ENCODE measurements at regions not wholly inside any gene's neighbourhood (a gene's known extent, or its start where the extent isn't known, plus 50 kb on each side); places are given as distances from the start of the nearest gene placed in this dataset.
A peak's percentile ranks its signal among the peaks of the same experiment; 100 is the strongest.

GRCh38 chr2:152950126-152950525 is 231.7 kb downstream of the ARL6IP6 start:
- TF ChIP-seq REST (IDR thresholded peaks at IDR 0.05; ENCODE audit: low read depth, low read length) (peak; percentile 95), CTCF (IDR thresholded peaks at IDR 0.05) (no peak), CHD2 (IDR thresholded peaks at IDR 0.05; ENCODE audit: low read length, partially characterized antibody) (no peak), RCOR1 (IDR thresholded peaks at IDR 0.05; ENCODE audit: low read length) (no peak), USF1 (IDR thresholded peaks at IDR 0.05; ENCODE audit: borderline replicate concordance, low read depth) (no peak), EP300 (IDR thresholded peaks at IDR 0.05; ENCODE audit: borderline replicate concordance in 1 of 2, low read depth in 1 of 2, low read length in 1 of 2) (no peak), GATA2 (CRISPR knock-in tag; IDR thresholded peaks at IDR 0.05) (no peak), TEAD4 (IDR thresholded peaks at IDR 0.05; ENCODE audit: borderline replicate concordance, insufficient read depth) (no peak), TCF12 (IDR thresholded peaks at IDR 0.05) (no peak), MEF2A (IDR thresholded peaks at IDR 0.05; ENCODE audit: borderline replicate concordance, low read depth) (no peak), RXRA (IDR thresholded peaks at IDR 0.05; ENCODE audit: borderline replicate concordance, low read depth) (no peak), MXI1 (IDR thresholded peaks at IDR 0.05; ENCODE audit: low read depth, low read length) (no peak)
- TF ChIP-seq, protein P1, sequence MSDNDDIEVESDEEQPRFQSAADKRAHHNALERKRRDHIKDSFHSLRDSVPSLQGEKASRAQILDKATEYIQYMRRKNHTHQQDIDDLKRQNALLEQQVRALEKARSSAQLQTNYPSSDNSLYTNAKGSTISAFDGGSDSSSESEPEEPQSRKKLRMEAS (IDR thresholded peaks at IDR 0.05; ENCODE audit: low read depth) = no peak
- TF ChIP-seq, protein P2, sequence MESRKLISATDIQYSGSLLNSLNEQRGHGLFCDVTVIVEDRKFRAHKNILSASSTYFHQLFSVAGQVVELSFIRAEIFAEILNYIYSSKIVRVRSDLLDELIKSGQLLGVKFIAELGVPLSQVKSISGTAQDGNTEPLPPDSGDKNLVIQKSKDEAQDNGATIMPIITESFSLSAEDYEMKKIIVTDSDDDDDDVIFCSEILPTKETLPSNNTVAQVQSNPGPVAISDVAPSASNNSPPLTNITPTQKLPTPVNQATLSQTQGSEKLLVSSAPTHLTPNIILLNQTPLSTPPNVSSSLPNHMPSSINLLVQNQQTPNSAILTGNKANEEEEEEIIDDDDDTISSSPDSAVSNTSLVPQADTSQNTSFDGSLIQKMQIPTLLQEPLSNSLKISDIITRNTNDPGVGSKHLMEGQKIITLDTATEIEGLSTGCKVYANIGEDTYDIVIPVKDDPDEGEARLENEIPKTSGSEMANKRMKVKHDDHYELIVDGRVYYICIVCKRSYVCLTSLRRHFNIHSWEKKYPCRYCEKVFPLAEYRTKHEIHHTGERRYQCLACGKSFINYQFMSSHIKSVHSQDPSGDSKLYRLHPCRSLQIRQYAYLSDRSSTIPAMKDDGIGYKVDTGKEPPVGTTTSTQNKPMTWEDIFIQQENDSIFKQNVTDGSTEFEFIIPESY (IDR thresholded peaks at IDR 0.05; ENCODE audit: borderline replicate concordance, low read depth) = no peak
